ENCODE measurements at regions not wholly inside any gene's neighbourhood (a gene's known extent, or its start where the extent isn't known, plus 50 kb on each side); places are given as distances from the start of the nearest gene placed in this dataset.

GRCh38 chr20:19930426-19930825, 86.7 kb upstream of the NAA20 start:
- DNase-seq = no peak

GRCh38 chr20:19932170-19932667, 84.9 kb upstream of the NAA20 start:
- DNase-seq = peak in 1 of 2 donors; percentile 58

- peak; percentile 45 to 82 for DNase-seq
Observed at GRCh38 chr20:19934792-19935491, 82.2 kb upstream of the NAA20 start.

- no peak for DNase-seq
Observed at GRCh38 chr20:19935842-19936241, 81.3 kb upstream of the NAA20 start.

- no peak for DNase-seq
Observed at GRCh38 chr20:19936466-19937200, 80.5 kb upstream of the NAA20 start.

- DNase-seq = peak in 1 of 2 donors; percentile 41
Observed at GRCh38 chr20:19937218-19937617, 79.9 kb upstream of the NAA20 start.

GRCh38 chr20:19937651-19938420, 79.3 kb upstream of the NAA20 start:
- peak in 1 of 2 donors; percentile 22 for DNase-seq

GRCh38 chr20:19938421-19939090, 78.6 kb upstream of the NAA20 start:
- no peak for DNase-seq

GRCh38 chr20:19940988-19941460, 76.1 kb upstream of the NAA20 start:
- no peak for DNase-seq

GRCh38 chr20:19942611-19943010, 74.6 kb upstream of the NAA20 start:
- DNase-seq = no peak

GRCh38 chr20:19943061-19943521, 74.1 kb upstream of the NAA20 start:
- peak; percentile 24 to 33 for DNase-seq

GRCh38 chr20:19944772-19945459, 72.2 kb upstream of the NAA20 start:
- DNase-seq = no peak

GRCh38 chr20:19945732-19946670, 71.2 kb upstream of the NAA20 start:
- DNase-seq = no peak

- DNase-seq = no peak
Observed at GRCh38 chr20:19947611-19948264, 69.4 kb upstream of the NAA20 start.

- no peak for DNase-seq
Observed at GRCh38 chr20:19949195-19949867, 67.8 kb upstream of the NAA20 start.

GRCh38 chr20:19950042-19950441, 67.1 kb upstream of the NAA20 start:
- no peak for DNase-seq

GRCh38 chr20:19952392-19952791, 64.8 kb upstream of the NAA20 start:
- DNase-seq = no peak

GRCh38 chr20:19953606-19954005, 63.6 kb upstream of the NAA20 start:
- no peak for DNase-seq

GRCh38 chr20:19956976-19957375, 60.2 kb upstream of the NAA20 start:
- DNase-seq = no peak

- no peak for DNase-seq
Observed at GRCh38 chr20:19958219-19958618, 58.9 kb upstream of the NAA20 start.

Data from CD4-positive, alpha-beta T cell treated with Interferon alpha-2 for 1 hour (primary cell).